Loucy (cell line): ENCODE measurements at regions not wholly inside any gene's neighbourhood (a gene's known extent, or its start where the extent isn't known, plus 50 kb on each side); places are given as distances from the start of the nearest gene placed in this dataset.

ENCODE experiments used
- H2AFZ ChIP-seq: fragments of 200-600 bp; sonication (generic); 2 replicates; pipeline ENCODE4 v1.6.0; 2016; ENCODE audit warnings: antibody characterized with exemption, mild to moderate bottlenecking, low read length, moderate library complexity
- H3F3A ChIP-seq: fragments of 200-600 bp; 2 replicates; pipeline ENCODE4 v1.6.0; 2016; ENCODE audit warnings: antibody characterized with exemption, low read depth, mild to moderate bottlenecking
- H3K27me3 ChIP-seq: fragments of 200-600 bp; sonication (generic); 2 replicates; pipeline ENCODE4 v1.6.1; 2014; ENCODE audit warnings: low read length, mild to moderate bottlenecking; ENCODE audit not compliant: insufficient read depth, poor library complexity, severe bottlenecking
- H3K36me3 ChIP-seq: fragments of 200-600 bp; sonication (generic); 2 replicates; pipeline ENCODE4 v1.6.1; 2016; ENCODE audit warnings: low read length; ENCODE audit not compliant: insufficient read depth
- H3K4me1 ChIP-seq: fragments of 200-600 bp; sonication (generic); 2 replicates; pipeline ENCODE4 v1.5.1; 2014; ENCODE audit warnings: low read length, mild to moderate bottlenecking; ENCODE audit not compliant: insufficient read depth, poor library complexity, severe bottlenecking
- H3K4me2 ChIP-seq: fragments of 200-600 bp; sonication (generic); 2 replicates; pipeline ENCODE4 v1.6.0; 2014; ENCODE audit warnings: antibody characterized with exemption, low read length, low read depth, mild to moderate bottlenecking; ENCODE audit not compliant: poor library complexity, severe bottlenecking
- H3K4me3 ChIP-seq: fragments of 200-600 bp; sonication (generic); 2 replicates; pipeline ENCODE4 v1.5.1; 2014; ENCODE audit warnings: low read length, mild to moderate bottlenecking, mixed read lengths; ENCODE audit not compliant: poor library complexity, severe bottlenecking
- H3K79me2 ChIP-seq: fragments of 200-600 bp; sonication (generic); 2 replicates; pipeline ENCODE4 v1.6.1; 2014; ENCODE audit warnings: low read length; ENCODE audit not compliant: insufficient read depth
- H3K9ac ChIP-seq: fragments of 200-600 bp; sonication (generic); 2 replicates; pipeline ENCODE4 v1.6.0; 2014; ENCODE audit warnings: mild to moderate bottlenecking, low read depth, low read length, moderate library complexity; ENCODE audit not compliant: poor library complexity, severe bottlenecking
- H3K9me2 ChIP-seq: fragments of 200-600 bp; sonication (generic); replicated peaks from 2 replicates; pipeline ENCODE4 v1.6.1; 2016; ENCODE audit warnings: low read depth, low read length, mixed read lengths
- H3K9me3 ChIP-seq: fragments of 200-600 bp; sonication (generic); 2 replicates; pipeline ENCODE4 v1.6.1; 2014; ENCODE audit warnings: mild to moderate bottlenecking, antibody characterized with exemption, low read length, low read depth; ENCODE audit not compliant: insufficient read depth
- H4K20me1 ChIP-seq: fragments of 200-600 bp; sonication (generic); 2 replicates; pipeline ENCODE4 v1.6.0; 2014; ENCODE audit warnings: antibody characterized with exemption, low read length, mild to moderate bottlenecking; ENCODE audit not compliant: insufficient read depth, poor library complexity, severe bottlenecking
- EZH2phosphoT487 ChIP-seq: fragments of 200-600 bp; IDR thresholded peaks from 2 replicates; pipeline ENCODE4 v1.6.1; 2018; ENCODE audit warnings: antibody characterized with exemption, mild to moderate bottlenecking, moderate library complexity, borderline replicate concordance
- TF ChIP-seq, protein P1 (sequence below): fragments of 200-600 bp; sonication (generic); conservative IDR thresholded peaks from 2 replicates; pipeline ENCODE4 v1.5.1; 2014; ENCODE audit warnings: mild to moderate bottlenecking, antibody characterized with exemption, low read length

DNA sequence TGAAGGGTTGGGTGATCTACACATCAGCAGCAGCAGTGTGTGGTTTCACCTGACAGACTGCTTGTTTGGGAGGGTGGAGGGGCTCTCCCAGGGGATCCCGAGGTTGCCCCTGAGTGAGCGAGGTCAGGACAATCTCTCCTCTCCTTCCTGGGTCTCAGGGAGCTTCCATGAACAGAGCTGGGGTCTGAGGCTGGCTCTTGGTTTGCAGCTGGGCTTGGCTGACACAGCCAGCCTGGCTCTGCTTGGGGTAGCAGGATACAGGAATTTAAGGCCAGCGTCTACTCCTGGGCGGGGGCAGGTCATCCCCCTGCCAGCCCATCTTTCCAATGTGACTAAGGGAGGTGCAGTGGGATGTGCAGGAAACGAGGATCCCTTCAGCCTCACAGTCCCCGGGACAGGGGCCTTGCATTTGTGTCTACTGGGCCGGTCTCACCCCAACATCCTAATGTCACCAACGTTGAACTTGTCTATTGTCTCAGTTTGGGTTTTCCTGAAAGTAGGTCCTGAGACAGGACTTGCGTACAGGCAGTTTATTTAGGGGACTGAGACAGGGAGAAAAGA is 262.6 kb upstream of the HDAC4 start:
- Histone ChIP-seq H3K4me3 (no peak overlapping the region), H3K4me2 (no peak overlapping the region), H2AFZ (no peak overlapping the region), H3K4me1 (no peaks in the 10 kb centered on the region), H3K27me3 (no peaks in the 10 kb centered on the region), H4K20me1 (no peaks in the 10 kb centered on the region), H3K9me2 (no peaks in the 10 kb centered on the region), H3K79me2 (no peaks in the 10 kb centered on the region), H3K9ac (no peak overlapping the region), H3K9me3 (peaks cover 3% of the 10 kb centered on the region; the same call in 1 of the 2 replicates), H3F3A (no peaks in the 10 kb centered on the region), H3K36me3 (no peaks in the 10 kb centered on the region)
- TF ChIP-seq, protein P1, sequence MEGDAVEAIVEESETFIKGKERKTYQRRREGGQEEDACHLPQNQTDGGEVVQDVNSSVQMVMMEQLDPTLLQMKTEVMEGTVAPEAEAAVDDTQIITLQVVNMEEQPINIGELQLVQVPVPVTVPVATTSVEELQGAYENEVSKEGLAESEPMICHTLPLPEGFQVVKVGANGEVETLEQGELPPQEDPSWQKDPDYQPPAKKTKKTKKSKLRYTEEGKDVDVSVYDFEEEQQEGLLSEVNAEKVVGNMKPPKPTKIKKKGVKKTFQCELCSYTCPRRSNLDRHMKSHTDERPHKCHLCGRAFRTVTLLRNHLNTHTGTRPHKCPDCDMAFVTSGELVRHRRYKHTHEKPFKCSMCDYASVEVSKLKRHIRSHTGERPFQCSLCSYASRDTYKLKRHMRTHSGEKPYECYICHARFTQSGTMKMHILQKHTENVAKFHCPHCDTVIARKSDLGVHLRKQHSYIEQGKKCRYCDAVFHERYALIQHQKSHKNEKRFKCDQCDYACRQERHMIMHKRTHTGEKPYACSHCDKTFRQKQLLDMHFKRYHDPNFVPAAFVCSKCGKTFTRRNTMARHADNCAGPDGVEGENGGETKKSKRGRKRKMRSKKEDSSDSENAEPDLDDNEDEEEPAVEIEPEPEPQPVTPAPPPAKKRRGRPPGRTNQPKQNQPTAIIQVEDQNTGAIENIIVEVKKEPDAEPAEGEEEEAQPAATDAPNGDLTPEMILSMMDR = no peak
- TF ChIP-seq EZH2phosphoT487 = no peak

DNA sequence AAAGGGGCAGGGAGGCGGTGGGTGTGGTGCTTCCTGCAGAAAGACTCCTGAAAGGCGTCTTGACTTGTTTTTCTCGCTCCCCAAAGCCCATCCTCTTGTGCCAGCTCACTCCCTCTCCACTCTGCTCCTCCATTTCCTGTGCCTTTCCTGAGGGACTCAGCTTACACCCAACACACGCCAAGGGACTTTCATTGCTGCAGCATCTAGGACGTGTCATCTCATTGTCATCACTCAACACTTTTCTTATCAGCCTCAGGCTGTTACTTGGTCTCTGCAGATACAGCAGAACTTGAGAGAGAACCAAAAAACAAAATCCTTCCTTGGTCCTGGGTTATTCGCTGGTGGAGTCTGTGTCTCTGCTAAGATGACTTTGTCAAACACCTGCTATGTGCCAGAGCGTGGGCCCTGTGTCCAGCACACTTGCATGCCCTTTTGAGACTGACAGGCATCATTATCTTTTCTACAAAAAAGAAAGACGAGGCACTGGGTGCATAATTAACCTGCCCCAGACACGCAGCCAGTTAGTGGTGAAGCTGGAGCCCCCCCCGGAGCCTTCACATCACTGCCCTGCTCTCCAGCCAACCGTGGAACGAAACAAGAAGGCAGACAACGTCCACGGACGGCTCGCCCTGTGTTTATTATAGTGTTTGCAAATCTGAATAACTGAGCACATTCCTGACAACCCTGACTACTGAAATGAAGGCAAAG is 261.7 kb upstream of the HDAC4 start:
- Histone ChIP-seq H4K20me1 (no peaks in the 10 kb centered on the region), H3K9ac (no peak overlapping the region), H3F3A (no peaks in the 10 kb centered on the region), H3K4me1 (no peaks in the 10 kb centered on the region), H3K4me3 (no peak overlapping the region), H3K4me2 (no peak overlapping the region), H2AFZ (no peak overlapping the region), H3K9me3 (peaks cover 3% of the 10 kb centered on the region; the same call in 1 of the 2 replicates), H3K79me2 (no peaks in the 10 kb centered on the region), H3K27me3 (no peaks in the 10 kb centered on the region), H3K9me2 (no peaks in the 10 kb centered on the region), H3K36me3 (no peaks in the 10 kb centered on the region)
- TF ChIP-seq, protein P1 = no peak
- no peak for TF ChIP-seq EZH2phosphoT487

DNA sequence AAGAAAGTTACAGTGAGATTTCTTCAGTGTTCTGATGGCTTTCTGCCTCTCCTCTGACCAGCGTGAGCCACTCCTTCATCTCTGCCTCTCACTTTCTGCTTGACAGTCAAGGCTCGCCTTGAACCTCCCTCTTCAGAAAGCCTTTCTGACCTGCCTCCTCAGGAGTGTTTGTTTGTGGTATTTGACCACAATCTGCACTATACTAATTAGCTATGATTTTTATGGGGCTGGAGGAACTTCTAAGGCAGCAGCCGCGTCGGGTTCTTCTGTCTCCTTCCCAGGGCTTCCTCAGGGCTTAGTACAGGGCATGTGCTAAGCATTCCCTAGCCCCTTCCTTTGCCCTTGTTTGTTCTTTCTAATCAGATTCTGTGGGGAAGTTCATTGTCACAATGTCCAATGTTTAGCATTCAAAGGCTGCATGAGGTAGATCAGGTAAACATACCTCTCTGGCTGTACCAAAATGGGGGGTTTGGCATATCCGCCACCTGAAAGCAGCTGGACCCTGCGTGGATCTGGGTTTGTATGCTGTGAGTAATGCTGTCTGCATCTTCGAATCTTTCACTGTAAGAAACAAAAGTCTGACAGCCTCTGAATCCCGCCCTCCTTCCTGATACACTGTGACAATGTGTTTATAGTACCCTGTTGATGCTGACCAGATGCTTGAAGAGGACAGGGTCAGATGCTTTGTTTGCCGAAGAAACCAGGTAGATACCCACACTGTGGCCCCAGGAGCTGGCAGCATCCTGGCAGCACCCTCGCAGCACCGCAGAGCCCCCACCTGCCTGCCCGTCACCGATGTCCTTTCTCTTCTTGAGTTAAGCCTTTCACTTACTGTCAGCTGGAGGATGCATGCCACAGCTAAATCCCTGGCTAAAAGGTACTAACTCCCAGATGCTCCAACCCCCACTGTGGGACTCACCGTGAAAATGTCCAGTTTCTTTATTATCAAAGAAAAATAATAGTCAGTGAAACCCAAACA is 260.8 kb upstream of the HDAC4 start:
- Histone ChIP-seq H4K20me1 (no peaks in the 10 kb centered on the region), H3K9me3 (peaks cover 3% of the 10 kb centered on the region; the same call in 1 of the 2 replicates), H3K4me2 (no peak overlapping the region), H2AFZ (no peak overlapping the region), H3K9ac (no peak overlapping the region), H3F3A (no peaks in the 10 kb centered on the region), H3K36me3 (no peaks in the 10 kb centered on the region), H3K27me3 (no peaks in the 10 kb centered on the region), H3K4me3 (no peak overlapping the region), H3K79me2 (no peaks in the 10 kb centered on the region), H3K4me1 (no peaks in the 10 kb centered on the region), H3K9me2 (no peaks in the 10 kb centered on the region)
- TF ChIP-seq, protein P1 = no peak
- no peak for TF ChIP-seq EZH2phosphoT487
